HepG2 (cell line): ENCODE measurements at regions not wholly inside any gene's neighbourhood (a gene's known extent, or its start where the extent isn't known, plus 50 kb on each side); places are given as distances from the start of the nearest gene placed in this dataset.

Experiments
- ATAC-seq: fragments of 200-7000 bp; cut with Tn5 transposase; 3 replicates; pipeline ENCODE4 v1.9.1; 2020; ENCODE audit warnings: mild to moderate bottlenecking, moderate library complexity
- BruUV-seq: library from RNA; stranded (reverse); fragments of 400-500 nt; replicated peaks from 2 replicates; lab custom pipeline; 2021; lab: Mats Ljungman, UMichigan
- CTCF ChIA-PET: fragments of 300-600 bp; formaldehyde crosslinking; extraction: SDS; loops from one replicate; lab custom pipeline; 2021; ENCODE audit warnings: low total read pairs, inconsistent platforms, low intra/inter-chr PET ratio; lab: Yijun Ruan, JAX
- POLR2A ChIA-PET: fragments of 350-600 bp; sonication (Branson Sonifier 250); formaldehyde crosslinking; loops from one replicate; lab custom pipeline; 2020; ENCODE audit warnings: antibody characterized with exemption, inconsistent platforms; lab: Yijun Ruan, JAX
- DNase-seq: peaks from one replicate; pipeline ENCODE4 v3.0.0-alpha.2; 2015; ENCODE audit warnings: low spot score
- FAIRE-seq: peaks from 3 replicates; lab custom pipeline; 2011; peaks lifted over from hg19 to GRCh38; lab: Jason Lieb, UNC
- H2AFZ ChIP-seq: one replicate; pipeline ENCODE4 v1.6.1; 2011; ENCODE audit warnings: low read length, inconsistent platforms
- H3K27ac ChIP-seq: fragments of 300-600 bp; 3 replicates; pipeline ENCODE4 v1.8.0; 2011; ENCODE audit warnings: mixed run types, mild to moderate bottlenecking, mixed read lengths, low read length, inconsistent platforms; ENCODE audit not compliant: insufficient read depth; ENCODE audit errors: extremely low read length
- H3K27me3 ChIP-seq, 2 experiments: fragments of 200-600 bp in 1 of 2; 2 replicates in 1 of 2; 3 replicates in 1 of 2; pipeline versions ENCODE4 v1.6.0 to v1.8.0; 2011; ENCODE audit warnings: low read length in 2 of 2, mild to moderate bottlenecking in 2 of 2, moderate library complexity in 2 of 2, inconsistent platforms in 1 of 2; ENCODE audit not compliant: insufficient read depth in 2 of 2, control insufficient read depth in 1 of 2
- H3K36me3 ChIP-seq, 2 experiments: fragments of 200-600 bp in 1 of 2; replicated peaks in 1 of 2; 2 replicates in 1 of 2; 3 replicates in 1 of 2; pipeline versions ENCODE4 v1.5.1 to v1.8.0; 2011; ENCODE audit warnings: low read length in 2 of 2, inconsistent platforms in 1 of 2; ENCODE audit not compliant: insufficient read depth in 2 of 2, control insufficient read depth in 1 of 2
- H3K4me1 ChIP-seq: 2 replicates; pipeline ENCODE4 v1.5.1; 2012; ENCODE audit warnings: low read length, inconsistent platforms; ENCODE audit not compliant: insufficient read depth
- H3K4me2 ChIP-seq: 2 replicates; pipeline ENCODE4 v1.6.0; 2011; ENCODE audit warnings: low read depth, low read length, inconsistent platforms
- H3K4me3 ChIP-seq, 3 experiments: fragments of 200-600 bp in 1 of 3; sonication (generic), shearing (Covaris generic) in 1 of 3; replicated peaks in 1 of 3; 2 replicates each; pipeline ENCODE4 v1.5.1; 2011 to 2016; ENCODE audit warnings: low read length in 3 of 3, inconsistent platforms in 2 of 3, low read depth in 2 of 3, mild to moderate bottlenecking in 2 of 3, control low read depth in 1 of 3, mixed read lengths in 1 of 3; ENCODE audit not compliant: insufficient read depth in 1 of 3
- H3K79me2 ChIP-seq: one replicate; pipeline ENCODE4 v1.6.1; 2011; ENCODE audit warnings: low read length, inconsistent platforms; ENCODE audit not compliant: insufficient read depth
- H3K9ac ChIP-seq: 2 replicates; pipeline ENCODE4 v1.6.0; 2011; ENCODE audit warnings: mild to moderate bottlenecking, low read depth, low read length, inconsistent platforms; ENCODE audit not compliant: insufficient read depth
- H3K9me3 ChIP-seq: 2 replicates; pipeline ENCODE4 v1.5.1; 2012; ENCODE audit warnings: mild to moderate bottlenecking, low read length
- H4K20me1 ChIP-seq: 2 replicates; pipeline ENCODE4 v1.6.0; 2011; ENCODE audit warnings: inconsistent platforms, mild to moderate bottlenecking, low read length, moderate library complexity; ENCODE audit not compliant: insufficient read depth
- CENPT ChIP-seq: sonication (generic); formaldehyde crosslinking; IDR thresholded peaks from 2 replicates; pipeline ENCODE4 v1.8.0; 2022; ENCODE audit warnings: low read depth, mild to moderate bottlenecking, moderate library complexity, missing genetic modification reagents
- HNRNPLL ChIP-seq: fragments of 200-400 bp; formaldehyde crosslinking; IDR thresholded peaks from 2 replicates; pipeline ENCODE4 v1.6.1; 2017; ENCODE audit warnings: mild to moderate bottlenecking, low read depth, low read length; ENCODE audit not compliant: poor library complexity, severe bottlenecking
- KAT8 ChIP-seq: IDR thresholded peaks from 2 replicates; pipeline ENCODE4 v1.6.1; 2016; ENCODE audit warnings: missing genetic modification reagents, missing compliant biosample characterization
- KDM4B ChIP-seq: sonication (generic); formaldehyde crosslinking; IDR thresholded peaks from 2 replicates; pipeline ENCODE4 v1.4.0; 2020; ENCODE audit warnings: missing genetic modification reagents
- MIER3 ChIP-seq: IDR thresholded peaks from 2 replicates; pipeline ENCODE4 v1.6.1; 2016; ENCODE audit warnings: missing compliant biosample characterization, borderline replicate concordance
- PTBP1 ChIP-seq: fragments of 200-400 bp; formaldehyde crosslinking; IDR thresholded peaks from 2 replicates; pipeline ENCODE4 v1.6.1; 2018; ENCODE audit warnings: low read length, low read depth; ENCODE audit not compliant: poor library complexity, severe bottlenecking
- SAP130 ChIP-seq: IDR thresholded peaks from 2 replicates; pipeline ENCODE4 v1.6.1; 2016; ENCODE audit warnings: low read depth
- SKI ChIP-seq: fragments of 450-650 bp; IDR thresholded peaks from one replicate; pipeline ENCODE4 v1.6.1; 2018; ENCODE audit warnings: mild to moderate bottlenecking; ENCODE audit not compliant: partially characterized antibody
- TEAD3 ChIP-seq: optimal IDR thresholded peaks from 2 replicates; pipeline ENCODE3; 2016; ENCODE audit warnings: borderline replicate concordance
- U2AF2 ChIP-seq: fragments of 200-400 bp; formaldehyde crosslinking; IDR thresholded peaks from 2 replicates; pipeline ENCODE4 v1.6.1; 2017; ENCODE audit warnings: low read depth, mild to moderate bottlenecking, low read length
- ZNF136 ChIP-seq: sonication (generic); formaldehyde crosslinking; IDR thresholded peaks from 2 replicates; pipeline ENCODE4 v1.8.1; 2022; ENCODE audit warnings: low read depth, mild to moderate bottlenecking, moderate library complexity, missing genetic modification reagents
- ZNF20 ChIP-seq: sonication (generic); formaldehyde crosslinking; IDR thresholded peaks from 2 replicates; pipeline ENCODE4 v1.4.0; 2020; ENCODE audit warnings: mild to moderate bottlenecking, moderate library complexity, missing genetic modification reagents
- ZNF275 ChIP-seq: sonication (generic); formaldehyde crosslinking; IDR thresholded peaks from 2 replicates; pipeline ENCODE4 v1.8.0; 2022; ENCODE audit warnings: missing genetic modification reagents, mild to moderate bottlenecking, inconsistent platforms, borderline replicate concordance
- ZNF276 ChIP-seq: sonication (generic); formaldehyde crosslinking; IDR thresholded peaks from 2 replicates; pipeline ENCODE4 v1.4.0; 2020; ENCODE audit warnings: mild to moderate bottlenecking, low read depth, missing genetic modification reagents
- ZNF644 ChIP-seq: IDR thresholded peaks from 2 replicates; pipeline ENCODE4 v1.6.1; 2016; ENCODE audit warnings: low read depth
- ZNF652 ChIP-seq: IDR thresholded peaks from 2 replicates; pipeline ENCODE4 v1.6.1; 2016; ENCODE audit warnings: low read depth, borderline replicate concordance
- ZNF766 ChIP-seq: sonication (generic); formaldehyde crosslinking; IDR thresholded peaks from 2 replicates; pipeline ENCODE4 v1.5.0; 2020; ENCODE audit warnings: missing genetic modification reagents, borderline replicate concordance
- WGBS: methylation state at CpG from one replicate; pipeline ENCODE4 v1.1.6; 2017; ENCODE audit warnings: low lambda C conversion rate; 5-methylcytosine and 5-hydroxymethylcytosine counted together
- in situ Hi-C: cut with HindIII; loops from 2 replicates; pipeline ENCODE4 v1.10.0; 2017; ENCODE audit warnings: low pct_unique_long_range_greater_than_20kb; ENCODE audit not compliant: extremely low pct_ligation_motif_present
- intact Hi-C: fragments of 100-400 bp; cut with micrococcal nuclease; formaldehyde crosslinking; loops from one replicate; pipeline ENCODE4 v1.10.0; 2022; ENCODE audit not compliant: unreplicated experiment

- no peak for TF ChIP-seq CENPT (CRISPR knock-in tag)
- no peak for TF ChIP-seq PTBP1
- no peak for TF ChIP-seq KDM4B (CRISPR knock-in tag)
- TF ChIP-seq ZNF20 (CRISPR knock-in tag): no peak
- no peak for TF ChIP-seq ZNF652 (CRISPR knock-in tag)
- no peak for TF ChIP-seq MIER3
- TF ChIP-seq SKI: no peak
- TF ChIP-seq KAT8: no peak
- TF ChIP-seq U2AF2: no peak
- TF ChIP-seq ZNF644 (CRISPR knock-in tag): no peak
- TF ChIP-seq SAP130 (CRISPR knock-in tag): no peak
Measured at GRCh38 chr7:20906801-20907453, 120.2 kb upstream of the SP8 start (continued).

- FAIRE-seq: no peak
- CTCF ChIA-PET: no interaction called here
- Histone ChIP-seq H3K9me3 (no peaks in the 10 kb centered on the region), H3K4me3 (no peak overlapping the region), H3K79me2 (no peaks in the 10 kb centered on the region), H3K9ac (no peak overlapping the region), H3K4me1 (no peaks in the 10 kb centered on the region)
- intact Hi-C loops: no loop called here
- no TSS peak for BruUV-seq
- DNase-seq: no peak
- ATAC-seq: no peak
- POLR2A ChIA-PET: no interaction called here
- TF ChIP-seq SAP130 (CRISPR knock-in tag): no peak
- no peak for TF ChIP-seq ZNF276 (CRISPR knock-in tag)
- no peak for TF ChIP-seq ZNF275 (CRISPR knock-in tag)
- no peak for TF ChIP-seq HNRNPLL
- no peak for TF ChIP-seq ZNF766 (CRISPR knock-in tag)
- TF ChIP-seq TEAD3: no peak
- no peak for TF ChIP-seq ZNF136 (CRISPR knock-in tag)
- TF ChIP-seq, all 625 proteins: peak for 0
- in situ Hi-C loops: no loop called here
- Histone ChIP-seq H3K4me2 (no peak overlapping the region), H3K36me3 (no peaks in the 10 kb centered on the region), H3K27ac (no peak overlapping the region), H3K27me3 (no peaks in the 10 kb centered on the region), H2AFZ (no peak overlapping the region), H4K20me1 (no peaks in the 10 kb centered on the region)
- 11% methylated on average over 4 of the region's 4 CpGs for WGBS
Measured at GRCh38 chr7:20911081-20911480, 124.4 kb upstream of the SP8 start.
